H1 (cell line): ENCODE measurements at regions not wholly inside any gene's neighbourhood (a gene's known extent, or its start where the extent isn't known, plus 50 kb on each side); places are given as distances from the start of the nearest gene placed in this dataset.

Experiments used
- CTCF ChIA-PET: fragments of 300-600 bp; sonication (Branson Sonifier 250); formaldehyde crosslinking; loops from one replicate; lab custom pipeline; 2021; ENCODE audit not compliant: partially characterized antibody; lab: Charles Lee
- POLR2A ChIA-PET: fragments of 300-600 bp; sonication (Branson Sonifier 250); formaldehyde crosslinking; loops from one replicate; lab custom pipeline; 2021; ENCODE audit warnings: inconsistent platforms; ENCODE audit not compliant: partially characterized antibody; lab: Charles Lee
- DNase-seq, 2 experiments: peaks; one replicate each; pipeline versions ENCODE4 v3.0.0 to v3.0.0-alpha.2; 2010 to 2022; ENCODE audit warnings: low spot score in 2 of 2, low read depth in 1 of 2, mixed read lengths in 1 of 2
- FAIRE-seq: peaks from 2 replicates; lab custom pipeline; 2011; peaks lifted over from hg19 to GRCh38; lab: Jason Lieb, UNC
- H2AFZ ChIP-seq: 2 replicates; pipeline ENCODE4 v1.8.1; 2012; ENCODE audit warnings: low read length, inconsistent platforms
- H2AK5ac ChIP-seq: 2 replicates; pipeline ENCODE4 v1.6.1; 2013; ENCODE audit warnings: low read depth, low read length
- H2BK120ac ChIP-seq: replicated peaks from 2 replicates; pipeline ENCODE3; 2013; ENCODE audit warnings: low read depth, low read length, inconsistent platforms
- H2BK12ac ChIP-seq: 2 replicates; pipeline ENCODE4 v1.6.1; 2013; ENCODE audit warnings: low read depth, low read length
- H2BK15ac ChIP-seq: 2 replicates; pipeline ENCODE4 v1.6.1; 2013; ENCODE audit warnings: low read length
- H2BK20ac ChIP-seq: 2 replicates; pipeline ENCODE4 v1.6.1; 2013; ENCODE audit warnings: low read length
- H2BK5ac ChIP-seq: 2 replicates; pipeline ENCODE4 v1.6.1; 2013; ENCODE audit warnings: low read depth, low read length
- H3K14ac ChIP-seq: 2 replicates; pipeline ENCODE4 v1.6.1; 2013; ENCODE audit warnings: inconsistent platforms; ENCODE audit not compliant: insufficient read length
- H3K18ac ChIP-seq: 2 replicates; pipeline ENCODE4 v1.6.1; 2013; ENCODE audit warnings: low read length; ENCODE audit errors: extremely low read depth
- H3K23ac ChIP-seq: 2 replicates; pipeline ENCODE4 v1.6.1; 2013; ENCODE audit warnings: inconsistent platforms; ENCODE audit not compliant: insufficient read length
- H3K23me2 ChIP-seq: 2 replicates; pipeline ENCODE4 v1.6.1; 2013; ENCODE audit warnings: low read depth, low read length
- H3K27ac ChIP-seq: 2 replicates; pipeline ENCODE4 v1.6.1; 2011; ENCODE audit warnings: low read depth, low read length, inconsistent platforms
- H3K27me3 ChIP-seq, 4 experiments: replicated peaks in 1 of 4; 1 replicate in 1 of 4; 2 replicates in 3 of 4; pipeline versions ENCODE4 v1.6.1 to v1.8.1; 2011 to 2013; ENCODE audit warnings: low read length in 3 of 4, mild to moderate bottlenecking in 3 of 4, inconsistent platforms in 2 of 4, mixed read lengths in 2 of 4, moderate library complexity in 1 of 4; ENCODE audit not compliant: control insufficient read depth in 3 of 4, insufficient read depth in 3 of 4; ENCODE audit errors: extremely low read depth in 1 of 4
- H3K36me3 ChIP-seq, 4 experiments: 2 replicates each; pipeline versions ENCODE4 v1.6.1 to v1.8.1; 2011 to 2013; ENCODE audit warnings: mild to moderate bottlenecking in 4 of 4, low read length in 3 of 4, moderate library complexity in 2 of 4, control low read depth in 1 of 4, inconsistent platforms in 1 of 4; ENCODE audit not compliant: insufficient read depth in 4 of 4, control insufficient read depth in 2 of 4
- H3K4ac ChIP-seq: replicated peaks from 2 replicates; pipeline ENCODE3; 2013; ENCODE audit warnings: low read length, low read depth, mixed read lengths, inconsistent platforms; ENCODE audit not compliant: insufficient read length
- H3K4me1 ChIP-seq, 4 experiments: replicated peaks in 1 of 4; 1 replicate in 1 of 4; 2 replicates in 3 of 4; pipeline versions ENCODE4 v1.6.1 to v1.8.1; 2011 to 2013; ENCODE audit warnings: low read length in 3 of 4, inconsistent platforms in 2 of 4, mixed read lengths in 1 of 4; ENCODE audit not compliant: insufficient read depth in 4 of 4, control insufficient read depth in 3 of 4
- H3K4me2 ChIP-seq, 2 experiments: 2 replicates each; pipeline versions ENCODE4 v1.6.1 to v1.8.1; 2011 to 2013; ENCODE audit warnings: low read depth in 2 of 2, low read length in 2 of 2, control low read depth in 1 of 2, inconsistent platforms in 1 of 2, mild to moderate bottlenecking in 1 of 2; ENCODE audit not compliant: insufficient read depth in 1 of 2
- H3K4me3 ChIP-seq, 4 experiments: fragments of 200-600, 300-600 bp in 1 of 4; sonication (generic), shearing (Covaris generic), sonication (Bioruptor Twin) in 1 of 4; 2 replicates each; pipeline versions ENCODE4 v1.5.1 to v1.8.1; 2011 to 2016; ENCODE audit warnings: low read length in 4 of 4, low read depth in 3 of 4, control low read depth in 2 of 4, inconsistent platforms in 2 of 4, mild to moderate bottlenecking in 2 of 4, mixed read lengths in 1 of 4, moderate library complexity in 1 of 4; ENCODE audit not compliant: insufficient read depth in 2 of 4; ENCODE audit errors: extremely low read depth in 1 of 4
- H3K56ac ChIP-seq: replicated peaks from 2 replicates; pipeline ENCODE3; 2013; ENCODE audit warnings: low read depth, mild to moderate bottlenecking, mixed read lengths, low read length, inconsistent platforms; ENCODE audit not compliant: insufficient read length
- H3K79me1 ChIP-seq: 2 replicates; pipeline ENCODE4 v1.6.1; 2013; ENCODE audit warnings: low read depth, low read length, control low read depth
- H3K79me2 ChIP-seq, 2 experiments: 2 replicates each; pipeline versions ENCODE4 v1.6.1 to v1.8.1; 2012 to 2013; ENCODE audit warnings: low read length in 2 of 2, mild to moderate bottlenecking in 2 of 2, inconsistent platforms in 1 of 2; ENCODE audit not compliant: insufficient read depth in 2 of 2, control insufficient read depth in 1 of 2
- H3K9ac ChIP-seq, 4 experiments: replicated peaks in 1 of 4; 1 replicate in 1 of 4; 2 replicates in 3 of 4; pipeline versions ENCODE4 v1.6.1 to v1.8.1; 2011 to 2013; ENCODE audit warnings: low read depth in 3 of 4, low read length in 3 of 4, control low read depth in 2 of 4, mild to moderate bottlenecking in 2 of 4, moderate library complexity in 2 of 4, inconsistent platforms in 1 of 4; ENCODE audit errors: extremely low read depth in 1 of 4
- H3K9me3 ChIP-seq, 2 experiments: 2 replicates each; pipeline versions ENCODE4 v1.6.1 to v1.8.1; 2012 to 2013; ENCODE audit warnings: mild to moderate bottlenecking in 2 of 2, moderate library complexity in 2 of 2, control low read depth in 1 of 2, inconsistent platforms in 1 of 2, low read depth in 1 of 2, low read length in 1 of 2, mixed read lengths in 1 of 2; ENCODE audit not compliant: insufficient read depth in 2 of 2
- H4K20me1 ChIP-seq, 2 experiments: replicated peaks in 1 of 2; 2 replicates each; pipeline versions ENCODE3 to v1.8.1; 2011 to 2013; ENCODE audit warnings: inconsistent platforms in 2 of 2, low read length in 2 of 2, mild to moderate bottlenecking in 1 of 2; ENCODE audit not compliant: insufficient read depth in 2 of 2, control insufficient read depth in 1 of 2
- H4K5ac ChIP-seq: 2 replicates; pipeline ENCODE4 v1.6.1; 2013; ENCODE audit warnings: low read length, low read depth, mixed read lengths, inconsistent platforms; ENCODE audit not compliant: insufficient read length
- H4K8ac ChIP-seq: 2 replicates; pipeline ENCODE4 v1.8.0; 2013; ENCODE audit warnings: mild to moderate bottlenecking, moderate library complexity, low read length, inconsistent platforms; ENCODE audit not compliant: insufficient read depth; ENCODE audit errors: extremely low read depth
- H4K91ac ChIP-seq: replicated peaks from 2 replicates; pipeline ENCODE3; 2013; ENCODE audit warnings: low read length, mixed read lengths, inconsistent platforms; ENCODE audit not compliant: insufficient read length
- GABPA ChIP-seq: IDR thresholded peaks from 2 replicates; pipeline ENCODE4 v1.6.1; 2011; ENCODE audit warnings: mild to moderate bottlenecking, low read length, moderate library complexity, borderline replicate concordance; ENCODE audit not compliant: insufficient read depth
- RAD21 ChIP-seq, 2 experiments: IDR thresholded peaks in 1 of 2; conservative IDR thresholded peaks in 1 of 2; 2 replicates each; pipeline ENCODE4 v1.6.1; 2011; ENCODE audit warnings: low read depth in 2 of 2, low read length in 2 of 2, improper control_type of control experiment in 1 of 2, inconsistent platforms in 1 of 2, mild to moderate bottlenecking in 1 of 2, moderate library complexity in 1 of 2
- WGBS, 2 experiments: shearing (Covaris generic) in 1 of 2; methylation state at CpG; one replicate each; pipeline versions ENCODE4 v1.1.6 to v1.1.7; 2013 to 2015; ENCODE audit warnings: low lambda C conversion rate in 2 of 2, mixed read lengths in 2 of 2, inconsistent platforms in 1 of 2, low coverage in 1 of 2, missing lambda C conversion rate in 1 of 2; ENCODE audit not compliant: insufficient replicate concordance in 2 of 2, insufficient coverage in 1 of 2, insufficient read length in 1 of 2; ENCODE audit errors: extremely low coverage in 1 of 2, missing lambda C conversion rate in 1 of 2; 5-methylcytosine and 5-hydroxymethylcytosine counted together
- TF ChIP-seq, protein P1 (sequence below), 3 experiments: IDR thresholded peaks; 1 replicate in 2 of 3; 2 replicates in 1 of 3; pipeline versions ENCODE4 v1.5.1 to v1.6.1; 2011; ENCODE audit warnings: low read length in 3 of 3, mild to moderate bottlenecking in 3 of 3, inconsistent platforms in 2 of 3, low read depth in 1 of 3, moderate library complexity in 1 of 3; ENCODE audit not compliant: insufficient read depth in 1 of 3; ENCODE audit errors: control extremely low read depth in 1 of 3

DNA sequence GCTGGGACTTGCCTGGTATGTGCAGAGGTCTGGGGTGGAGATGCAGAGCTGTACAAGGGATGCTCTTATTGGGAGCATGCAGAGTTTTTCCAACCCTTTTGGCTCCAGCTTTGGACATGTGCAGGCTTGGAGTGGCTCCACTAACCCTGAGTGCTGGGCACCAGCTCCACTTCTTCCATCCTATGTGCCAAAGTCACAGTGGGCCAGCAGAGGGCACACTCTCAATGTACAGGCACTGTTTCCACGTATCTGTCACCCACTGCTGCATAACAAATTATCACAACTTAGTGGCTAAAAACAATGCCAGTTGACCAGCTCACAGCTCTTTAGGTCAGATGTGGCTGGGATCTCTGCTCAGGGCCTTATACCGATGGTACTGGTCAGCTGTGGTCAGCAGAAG, 631.8 kb downstream of the AJAP1 start:
- Histone ChIP-seq H2BK20ac (no peak overlapping the region), H3K79me1 (no peaks in the 10 kb centered on the region), H3K9ac (no peak overlapping the region), H3K18ac (no peak overlapping the region), H4K20me1 (no peaks in the 10 kb centered on the region), H3K27me3 (no peaks in the 10 kb centered on the region), H4K8ac (no peak overlapping the region), H3K4me2 (no peak overlapping the region), H2AK5ac (no peak overlapping the region), H3K14ac (no peak overlapping the region), H4K91ac (no peak overlapping the region), H3K36me3 (no peaks in the 10 kb centered on the region), H2BK120ac (no peak overlapping the region), H3K4me1 (no peaks in the 10 kb centered on the region), H2AFZ (no peak overlapping the region), H3K27ac (no peak overlapping the region), H3K56ac (no peak overlapping the region), H2BK12ac (no peak overlapping the region), H3K79me2 (no peaks in the 10 kb centered on the region), H3K23me2 (peaks cover 8% of the 10 kb centered on the region; the same call in 1 of the 2 replicates), H3K4me3 (no peak overlapping the region), H2BK15ac (no peak overlapping the region), H2BK5ac (no peak overlapping the region), H4K5ac (no peak overlapping the region), H3K9me3 (peaks cover 0 to 4% of the 10 kb centered on the region in 2 experiments; a peak in 1 of 4 replicates), H3K23ac (no peak overlapping the region), H3K4ac (no peak overlapping the region)
- DNase-seq (peak in 1 of 2 experiments; percentile 50), FAIRE-seq (no peak)
- WGBS, 2 experiments, result 31% methylated on average over 2 of the region's 2 CpGs; no CpG with 5 or more reads in 1 of the 2 experiments
- ChIA-PET CTCF (interaction anchor here (0.6 to 1.7 kb wide), 18 partner anchors 11 to 629 kb away, joined by 3 to 11 read pairs (median 4); no protein-coding TSS in a partner anchor), POLR2A (no interaction called here)
- TF ChIP-seq RAD21 (IDR thresholded peaks at IDR 0.05 in 1 of 2, conservative IDR thresholded peaks at IDR 0.05 in 1 of 2; ENCODE audit: low read depth in 2 of 2, low read length in 2 of 2) (peak; percentile 50 to 54), GABPA (no peak)
- TF ChIP-seq, protein P1, sequence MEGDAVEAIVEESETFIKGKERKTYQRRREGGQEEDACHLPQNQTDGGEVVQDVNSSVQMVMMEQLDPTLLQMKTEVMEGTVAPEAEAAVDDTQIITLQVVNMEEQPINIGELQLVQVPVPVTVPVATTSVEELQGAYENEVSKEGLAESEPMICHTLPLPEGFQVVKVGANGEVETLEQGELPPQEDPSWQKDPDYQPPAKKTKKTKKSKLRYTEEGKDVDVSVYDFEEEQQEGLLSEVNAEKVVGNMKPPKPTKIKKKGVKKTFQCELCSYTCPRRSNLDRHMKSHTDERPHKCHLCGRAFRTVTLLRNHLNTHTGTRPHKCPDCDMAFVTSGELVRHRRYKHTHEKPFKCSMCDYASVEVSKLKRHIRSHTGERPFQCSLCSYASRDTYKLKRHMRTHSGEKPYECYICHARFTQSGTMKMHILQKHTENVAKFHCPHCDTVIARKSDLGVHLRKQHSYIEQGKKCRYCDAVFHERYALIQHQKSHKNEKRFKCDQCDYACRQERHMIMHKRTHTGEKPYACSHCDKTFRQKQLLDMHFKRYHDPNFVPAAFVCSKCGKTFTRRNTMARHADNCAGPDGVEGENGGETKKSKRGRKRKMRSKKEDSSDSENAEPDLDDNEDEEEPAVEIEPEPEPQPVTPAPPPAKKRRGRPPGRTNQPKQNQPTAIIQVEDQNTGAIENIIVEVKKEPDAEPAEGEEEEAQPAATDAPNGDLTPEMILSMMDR (IDR thresholded peaks at IDR 0.05; ENCODE audit: control extremely low read depth in 1 of 3, insufficient read depth in 1 of 3, low read depth in 1 of 3, low read length in 3 of 3), result peak; percentile 28 to 62 (median 61); a peak in 3 of 4 replicates
